H1 (cell line): ENCODE measurements at regions not wholly inside any gene's neighbourhood (a gene's known extent, or its start where the extent isn't known, plus 50 kb on each side); places are given as distances from the start of the nearest gene placed in this dataset.

Source experiments
- BRCA1 ChIP-seq: IDR thresholded peaks from 2 replicates; pipeline ENCODE4 v1.6.1; 2012; ENCODE audit warnings: low read depth, low read length, improper control_type of control experiment
- CHD7 ChIP-seq: fragments of 300-600 bp; sonication (generic); IDR thresholded peaks from 2 replicates; pipeline ENCODE4 v1.7.1; 2012; ENCODE audit warnings: low read length, moderate library complexity, mild to moderate bottlenecking, inconsistent platforms; ENCODE audit not compliant: insufficient replicate concordance
- POU5F1 ChIP-seq: IDR thresholded peaks from 2 replicates; pipeline ENCODE4 v1.6.1; 2011; ENCODE audit warnings: low read depth, mild to moderate bottlenecking, low read length, moderate library complexity
- RNF2 ChIP-seq: fragments of 200-900, 300-1000 bp; sonication (generic); IDR thresholded peaks from 2 replicates; pipeline ENCODE4 v1.7.1; 2016; ENCODE audit warnings: borderline replicate concordance, low read depth, mild to moderate bottlenecking, antibody characterized with exemption, low read length; ENCODE audit not compliant: poor library complexity, severe bottlenecking; ENCODE audit errors: missing control alignments
- YY1 ChIP-seq: IDR thresholded peaks from 2 replicates; pipeline ENCODE4 v1.6.1; 2011; ENCODE audit warnings: low read depth, mild to moderate bottlenecking, low read length

GRCh38 chr3:98712726-98713125 is 50.4 kb upstream of the ST3GAL6 start (continued):
- TF ChIP-seq CHD7, result no peak
- TF ChIP-seq POU5F1, result no peak
- TF ChIP-seq YY1, result no peak
- no peak for TF ChIP-seq BRCA1
- no peak for TF ChIP-seq RNF2
